ENCODE measurements at regions not wholly inside any gene's neighbourhood (a gene's known extent, or its start where the extent isn't known, plus 50 kb on each side); places are given as distances from the start of the nearest gene placed in this dataset.

DNA sequence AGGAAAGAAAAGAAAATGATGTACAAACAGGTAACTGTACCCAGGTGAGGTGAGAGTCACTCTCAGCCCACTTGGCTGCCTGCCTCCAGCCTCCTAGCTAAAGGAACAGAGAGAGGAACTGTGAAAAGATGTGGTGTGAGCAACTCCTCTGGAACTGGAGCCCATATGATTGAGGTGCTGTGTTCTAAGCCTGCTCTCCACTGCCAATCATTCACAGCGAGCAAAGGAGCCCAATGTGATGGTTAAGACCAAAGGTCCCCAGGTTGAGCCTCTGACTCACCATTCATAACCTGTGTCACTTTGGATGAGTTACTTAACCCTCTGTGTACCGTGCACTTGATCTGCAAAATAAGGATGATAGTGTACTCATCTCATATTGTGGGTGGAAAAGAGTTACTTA lies 868.1 kb upstream of the AUTS2 start:
- no peaks in the 10 kb centered on the region for H3K27me3 ChIP-seq (ENCODE audit: control insufficient read depth in 1 of 2, insufficient read depth in 2 of 2, low read length in 2 of 2)
- no peak overlapping the region for H3K4me3 ChIP-seq (ENCODE audit: low read depth in 1 of 2, low read length in 2 of 2)
- H3K27ac ChIP-seq (ENCODE audit: low read depth, low read length), result no peak overlapping the region
- H3K9me3 ChIP-seq (ENCODE audit: control insufficient read depth in 1 of 2, low read length in 2 of 2), result no peaks in the 10 kb centered on the region
- no peak overlapping the region for H3K9ac ChIP-seq (ENCODE audit: low read depth in 1 of 2, low read length in 2 of 2)
- H3K4me1 ChIP-seq (ENCODE audit: control insufficient read depth in 1 of 2, insufficient read depth in 2 of 2, low read length in 2 of 2), result peaks cover 4 to 20% of the 10 kb centered on the region in 2 donors
- no peaks in the 10 kb centered on the region for H3K36me3 ChIP-seq (ENCODE audit: control insufficient read depth in 1 of 2, insufficient read depth in 2 of 2, low read length in 2 of 2)

DNA sequence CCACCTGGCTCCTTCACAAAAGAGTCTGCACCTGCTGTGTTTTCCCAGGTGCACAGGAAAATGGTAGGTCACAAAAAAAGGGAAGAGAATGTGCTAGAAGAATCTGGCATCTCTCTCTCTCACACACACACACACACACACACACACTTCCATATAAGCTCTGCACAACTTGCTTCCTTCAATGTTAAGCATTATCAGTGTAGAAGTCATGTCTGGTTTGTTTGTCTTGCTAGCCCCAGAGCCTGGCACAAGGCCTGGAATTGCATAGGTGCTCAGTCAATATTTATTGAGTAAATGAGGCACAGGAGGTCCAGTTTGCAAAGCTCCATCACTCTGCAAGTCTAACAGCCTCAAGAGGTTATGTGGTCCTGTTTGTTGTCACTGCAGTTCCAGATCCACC lies 867.3 kb upstream of the AUTS2 start:
- Histone ChIP-seq H3K36me3 (ENCODE audit: control insufficient read depth in 1 of 2, insufficient read depth in 2 of 2, low read length in 2 of 2) (no peaks in the 10 kb centered on the region), H3K4me3 (ENCODE audit: low read depth in 1 of 2, low read length in 2 of 2) (no peak overlapping the region), H3K9me3 (ENCODE audit: control insufficient read depth in 1 of 2, low read length in 2 of 2) (no peaks in the 10 kb centered on the region), H3K9ac (ENCODE audit: low read depth in 1 of 2, low read length in 2 of 2) (no peak overlapping the region), H3K27ac (ENCODE audit: low read depth, low read length) (no peak overlapping the region), H3K27me3 (ENCODE audit: control insufficient read depth in 1 of 2, insufficient read depth in 2 of 2, low read length in 2 of 2) (no peaks in the 10 kb centered on the region), H3K4me1 (ENCODE audit: control insufficient read depth in 1 of 2, insufficient read depth in 2 of 2, low read length in 2 of 2) (peaks cover 4 to 20% of the 10 kb centered on the region in 2 donors)

DNA sequence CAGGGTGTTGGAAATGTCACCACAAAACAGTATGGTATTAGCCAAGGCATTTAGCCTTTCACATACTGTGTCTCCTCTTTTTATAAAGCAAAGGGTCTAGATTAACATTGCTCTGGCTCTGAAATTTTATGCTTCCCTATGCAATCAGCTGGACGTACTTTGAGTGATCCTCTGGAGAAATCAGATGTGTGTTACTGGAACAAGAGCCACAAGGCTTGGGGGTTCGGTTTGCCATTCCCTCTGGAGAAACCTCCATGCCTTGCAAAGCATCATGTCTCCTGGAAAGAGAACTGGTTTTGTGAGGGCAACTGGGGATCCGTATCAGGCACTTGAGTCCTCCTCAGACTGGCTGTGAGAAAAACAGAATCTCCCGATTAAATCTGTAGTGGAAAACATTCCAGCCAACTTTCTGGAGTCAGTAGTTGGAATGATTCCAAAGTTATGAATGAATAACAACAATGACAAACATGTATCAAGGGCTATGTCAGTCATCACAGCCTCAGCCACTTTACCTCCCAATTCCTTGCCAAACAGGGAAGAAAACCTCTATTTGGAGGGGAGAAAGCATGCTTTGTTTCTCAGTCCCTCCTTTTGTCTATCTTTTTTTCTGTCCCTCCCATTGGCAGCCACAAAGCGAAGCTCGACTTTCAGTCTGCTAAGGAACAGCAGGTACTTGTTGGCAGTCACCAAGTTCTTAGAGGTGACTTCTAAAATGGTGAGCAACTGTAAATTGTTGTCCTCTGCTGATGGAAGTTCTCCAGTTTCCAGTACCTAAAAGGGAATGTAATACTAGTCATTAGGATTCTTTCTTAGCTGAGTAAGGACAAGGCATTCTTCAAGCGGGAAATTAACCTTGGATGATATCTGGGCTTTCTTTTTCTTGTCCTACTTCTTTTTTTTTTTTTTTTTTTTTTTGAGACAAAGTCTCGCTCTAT lies 864.8 kb upstream of the AUTS2 start:
- Histone ChIP-seq H3K27me3 (ENCODE audit: control insufficient read depth in 1 of 2, insufficient read depth in 2 of 2, low read length in 2 of 2) (no peaks in the 10 kb centered on the region), H3K9ac (ENCODE audit: low read depth in 1 of 2, low read length in 2 of 2) (no peak overlapping the region), H3K9me3 (ENCODE audit: control insufficient read depth in 1 of 2, low read length in 2 of 2) (no peaks in the 10 kb centered on the region), H3K27ac (ENCODE audit: low read depth, low read length) (no peak overlapping the region), H3K4me1 (ENCODE audit: control insufficient read depth in 1 of 2, insufficient read depth in 2 of 2, low read length in 2 of 2) (peaks cover 4 to 20% of the 10 kb centered on the region in 2 donors), H3K4me3 (ENCODE audit: low read depth in 1 of 2, low read length in 2 of 2) (no peak overlapping the region), H3K36me3 (ENCODE audit: control insufficient read depth in 1 of 2, insufficient read depth in 2 of 2, low read length in 2 of 2) (no peaks in the 10 kb centered on the region)

DNA sequence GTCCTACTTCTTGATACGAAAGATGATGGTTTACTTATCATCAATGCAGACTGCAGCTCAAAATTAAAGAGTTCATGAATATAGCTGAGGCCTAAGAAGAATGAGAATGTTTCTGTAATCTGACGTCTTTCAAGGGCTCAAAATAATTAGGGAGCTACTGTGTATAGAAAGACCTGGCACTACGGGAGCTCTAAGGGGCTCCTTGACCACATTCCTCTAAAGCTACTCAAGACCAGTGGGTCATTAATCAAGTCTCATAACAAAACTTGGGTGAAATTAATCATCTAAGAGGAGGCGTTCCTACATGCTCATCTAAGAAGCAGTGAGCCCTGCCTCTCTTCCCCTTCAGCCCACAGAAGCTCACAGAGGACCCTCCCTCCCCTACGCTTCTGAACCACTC lies 863.8 kb upstream of the AUTS2 start:
- H3K27ac ChIP-seq (ENCODE audit: low read depth, low read length), result no peak overlapping the region
- H3K36me3 ChIP-seq (ENCODE audit: control insufficient read depth in 1 of 2, insufficient read depth in 2 of 2, low read length in 2 of 2), result no peaks in the 10 kb centered on the region
- H3K9me3 ChIP-seq (ENCODE audit: control insufficient read depth in 1 of 2, low read length in 2 of 2), result no peaks in the 10 kb centered on the region
- no peak overlapping the region for H3K9ac ChIP-seq (ENCODE audit: low read depth in 1 of 2, low read length in 2 of 2)
- peaks cover 4 to 20% of the 10 kb centered on the region in 2 donors for H3K4me1 ChIP-seq (ENCODE audit: control insufficient read depth in 1 of 2, insufficient read depth in 2 of 2, low read length in 2 of 2)
- H3K4me3 ChIP-seq (ENCODE audit: low read depth in 1 of 2, low read length in 2 of 2), result no peak overlapping the region
- no peaks in the 10 kb centered on the region for H3K27me3 ChIP-seq (ENCODE audit: control insufficient read depth in 1 of 2, insufficient read depth in 2 of 2, low read length in 2 of 2)

DNA sequence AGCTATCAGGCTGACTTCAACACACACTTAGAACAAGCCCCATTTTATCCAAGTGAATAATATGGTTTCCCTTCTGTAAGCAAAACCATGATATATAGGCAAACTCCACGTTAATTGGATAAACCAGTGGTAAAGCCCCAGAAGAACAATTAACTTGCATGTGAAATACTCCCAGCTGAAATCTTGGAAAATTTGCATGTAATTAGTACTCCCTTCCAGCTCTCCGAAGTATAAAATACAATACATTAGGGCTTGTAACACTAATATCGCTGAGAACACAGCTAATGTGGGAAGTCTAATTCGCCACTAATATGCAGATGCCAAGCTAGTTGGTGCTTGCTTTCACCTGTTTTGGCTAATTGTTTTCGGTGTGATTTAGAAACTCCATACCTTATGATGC lies 859.0 kb upstream of the AUTS2 start:
- Histone ChIP-seq H3K9ac (ENCODE audit: low read depth in 1 of 2, low read length in 2 of 2) (no peak overlapping the region), H3K27ac (ENCODE audit: low read depth, low read length) (no peak overlapping the region), H3K36me3 (ENCODE audit: control insufficient read depth in 1 of 2, insufficient read depth in 2 of 2, low read length in 2 of 2) (no peaks in the 10 kb centered on the region), H3K9me3 (ENCODE audit: control insufficient read depth in 1 of 2, low read length in 2 of 2) (no peaks in the 10 kb centered on the region), H3K4me3 (ENCODE audit: low read depth in 1 of 2, low read length in 2 of 2) (no peak overlapping the region), H3K4me1 (ENCODE audit: control insufficient read depth in 1 of 2, insufficient read depth in 2 of 2, low read length in 2 of 2) (no peaks in the 10 kb centered on the region), H3K27me3 (ENCODE audit: control insufficient read depth in 1 of 2, insufficient read depth in 2 of 2, low read length in 2 of 2) (no peaks in the 10 kb centered on the region)

GRCh38 chr7:68744036-68744435 lies 854.2 kb upstream of the AUTS2 start:
- Histone ChIP-seq H3K27me3 (ENCODE audit: control insufficient read depth in 1 of 2, insufficient read depth in 2 of 2, low read length in 2 of 2) (no peaks in the 10 kb centered on the region), H3K4me1 (ENCODE audit: control insufficient read depth in 1 of 2, insufficient read depth in 2 of 2, low read length in 2 of 2) (no peaks in the 10 kb centered on the region), H3K9ac (ENCODE audit: low read depth in 1 of 2, low read length in 2 of 2) (no peak overlapping the region), H3K27ac (ENCODE audit: low read depth, low read length) (no peak overlapping the region), H3K36me3 (ENCODE audit: control insufficient read depth in 1 of 2, insufficient read depth in 2 of 2, low read length in 2 of 2) (no peaks in the 10 kb centered on the region), H3K4me3 (ENCODE audit: low read depth in 1 of 2, low read length in 2 of 2) (no peak overlapping the region), H3K9me3 (ENCODE audit: control insufficient read depth in 1 of 2, low read length in 2 of 2) (no peaks in the 10 kb centered on the region)

DNA sequence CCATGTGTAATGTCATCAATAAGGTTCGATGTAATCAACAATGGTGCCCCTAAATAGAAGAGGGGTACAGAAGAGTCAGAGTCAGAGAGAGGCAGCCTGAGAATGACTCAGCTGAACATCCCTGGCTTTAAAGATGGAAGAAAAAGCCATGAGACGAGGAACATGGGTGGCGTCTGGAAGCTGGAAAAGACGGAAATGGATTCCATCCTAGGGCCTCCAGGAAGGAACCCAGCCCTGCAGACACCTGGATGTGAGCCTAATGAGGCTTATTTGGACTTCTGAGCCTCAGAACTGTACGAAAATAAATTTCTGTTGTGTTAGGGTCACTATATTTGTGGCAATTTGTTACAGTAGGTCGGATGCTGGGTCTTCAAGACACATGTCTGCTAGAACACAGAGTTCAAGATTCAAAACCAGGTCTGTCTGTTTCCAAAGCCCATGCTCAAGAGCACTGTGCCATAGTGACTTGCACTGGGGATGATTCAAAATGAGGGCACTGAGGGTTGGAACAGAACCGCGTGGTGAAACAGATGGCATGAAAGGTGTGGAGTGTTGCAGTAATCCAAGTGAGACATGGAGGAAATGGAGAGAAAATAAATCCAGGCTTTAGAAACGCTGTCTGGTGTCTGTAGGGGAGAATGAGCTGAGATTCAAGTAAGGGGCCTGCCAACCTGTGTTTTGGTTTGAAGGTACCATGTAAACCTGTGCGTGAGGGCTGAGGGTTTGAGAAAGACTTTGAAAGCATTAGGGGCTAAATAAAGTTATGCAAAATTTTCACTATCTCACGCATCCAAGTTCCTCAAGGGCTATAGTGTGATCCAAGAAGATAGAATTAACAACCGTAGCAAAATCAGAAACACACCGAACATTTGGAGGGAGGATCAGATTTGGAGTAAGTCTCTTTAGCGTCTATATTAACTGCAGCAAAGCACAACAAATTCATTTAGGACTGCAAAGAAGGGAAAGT lies 849.1 kb upstream of the AUTS2 start:
- Histone ChIP-seq H3K4me3 (ENCODE audit: low read depth in 1 of 2, low read length in 2 of 2) (no peak overlapping the region), H3K4me1 (ENCODE audit: control insufficient read depth in 1 of 2, insufficient read depth in 2 of 2, low read length in 2 of 2) (no peaks in the 10 kb centered on the region), H3K36me3 (ENCODE audit: control insufficient read depth in 1 of 2, insufficient read depth in 2 of 2, low read length in 2 of 2) (no peaks in the 10 kb centered on the region), H3K27me3 (ENCODE audit: control insufficient read depth in 1 of 2, insufficient read depth in 2 of 2, low read length in 2 of 2) (no peaks in the 10 kb centered on the region), H3K27ac (ENCODE audit: low read depth, low read length) (no peak overlapping the region), H3K9ac (ENCODE audit: low read depth in 1 of 2, low read length in 2 of 2) (no peak overlapping the region), H3K9me3 (ENCODE audit: control insufficient read depth in 1 of 2, low read length in 2 of 2) (no peaks in the 10 kb centered on the region)

- Histone ChIP-seq H3K9ac (ENCODE audit: low read depth in 1 of 2, low read length in 2 of 2) (no peak overlapping the region), H3K27ac (ENCODE audit: low read depth, low read length) (no peak overlapping the region), H3K4me3 (ENCODE audit: low read depth in 1 of 2, low read length in 2 of 2) (no peak overlapping the region), H3K4me1 (ENCODE audit: control insufficient read depth in 1 of 2, insufficient read depth in 2 of 2, low read length in 2 of 2) (no peaks in the 10 kb centered on the region), H3K36me3 (ENCODE audit: control insufficient read depth in 1 of 2, insufficient read depth in 2 of 2, low read length in 2 of 2) (no peaks in the 10 kb centered on the region), H3K27me3 (ENCODE audit: control insufficient read depth in 1 of 2, insufficient read depth in 2 of 2, low read length in 2 of 2) (no peaks in the 10 kb centered on the region), H3K9me3 (ENCODE audit: control insufficient read depth in 1 of 2, low read length in 2 of 2) (no peaks in the 10 kb centered on the region)
Measured at GRCh38 chr7:68752485-68753178, 845.6 kb upstream of the AUTS2 start.

DNA sequence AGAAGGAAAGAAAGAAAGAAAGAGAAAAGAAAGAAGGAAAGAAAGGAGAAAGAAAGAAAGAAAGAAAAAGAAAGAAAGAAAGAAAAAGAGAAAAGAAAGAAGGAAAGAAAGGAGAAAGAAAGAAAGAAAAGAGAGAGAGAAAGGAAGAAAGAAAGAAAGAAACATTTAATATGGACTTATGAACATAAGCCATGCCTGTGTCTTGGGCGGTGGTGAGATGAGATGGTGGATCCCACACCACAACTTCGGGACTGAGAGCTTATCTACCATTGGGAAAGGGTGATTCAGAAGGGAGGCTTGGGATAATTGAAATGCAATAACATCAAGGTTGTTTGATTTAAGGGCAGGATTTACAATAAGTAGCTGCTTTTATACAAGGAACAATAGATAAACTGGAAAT lies 843.9 kb upstream of the AUTS2 start:
- no peak overlapping the region for H3K9ac ChIP-seq (ENCODE audit: low read depth in 1 of 2, low read length in 2 of 2)
- no peaks in the 10 kb centered on the region for H3K9me3 ChIP-seq (ENCODE audit: control insufficient read depth in 1 of 2, low read length in 2 of 2)
- no peaks in the 10 kb centered on the region for H3K4me1 ChIP-seq (ENCODE audit: control insufficient read depth in 1 of 2, insufficient read depth in 2 of 2, low read length in 2 of 2)
- H3K27ac ChIP-seq (ENCODE audit: low read depth, low read length), result no peak overlapping the region
- no peaks in the 10 kb centered on the region for H3K27me3 ChIP-seq (ENCODE audit: control insufficient read depth in 1 of 2, insufficient read depth in 2 of 2, low read length in 2 of 2)
- no peak overlapping the region for H3K4me3 ChIP-seq (ENCODE audit: low read depth in 1 of 2, low read length in 2 of 2)
- no peaks in the 10 kb centered on the region for H3K36me3 ChIP-seq (ENCODE audit: control insufficient read depth in 1 of 2, insufficient read depth in 2 of 2, low read length in 2 of 2)
